ENCODE measurements at regions not wholly inside any gene's neighbourhood (a gene's known extent, or its start where the extent isn't known, plus 50 kb on each side); places are given as distances from the start of the nearest gene placed in this dataset.

DNA sequence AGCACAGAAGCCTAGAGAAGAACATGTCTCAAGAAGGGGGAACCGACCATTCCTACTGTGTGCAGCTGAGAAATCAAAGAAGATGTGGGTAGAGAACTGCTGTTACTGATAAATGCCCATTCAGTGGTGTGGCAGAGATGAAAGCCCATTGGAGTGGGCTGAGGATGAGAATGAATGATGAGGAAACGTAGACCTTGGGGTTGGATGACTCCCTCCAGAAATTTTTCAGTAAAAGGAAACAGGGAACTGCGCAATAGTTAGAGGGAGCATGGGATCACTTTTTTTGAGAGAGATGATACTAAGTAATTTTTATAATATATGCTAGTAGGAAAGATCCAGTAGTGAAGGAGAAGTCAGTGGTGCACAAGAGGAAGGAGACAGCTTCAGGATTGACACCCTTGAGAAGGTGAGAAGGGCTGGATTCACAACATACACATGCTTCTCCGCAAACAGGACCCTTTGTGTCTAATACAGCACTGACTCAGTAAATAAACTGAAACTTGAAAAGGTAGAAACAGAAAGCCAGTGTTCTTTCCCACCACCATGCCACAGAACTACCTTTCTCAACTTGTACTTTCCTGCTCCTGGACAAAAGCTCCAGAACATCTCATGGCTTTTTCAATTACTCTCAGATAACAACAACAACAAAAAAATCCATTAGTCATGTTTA is 104.7 kb upstream of the IL6 start:
- Histone ChIP-seq H3K36me3 (replicated peaks in 1 of 2; ENCODE audit: control insufficient read depth in 1 of 2, insufficient read depth in 2 of 2, low read length in 2 of 2) (no peaks in the 10 kb centered on the region), H3K79me2 (ENCODE audit: insufficient read depth, low read length) (no peaks in the 10 kb centered on the region), H4K20me1 (ENCODE audit: insufficient read depth, low read length) (no peaks in the 10 kb centered on the region), H2AFZ (ENCODE audit: insufficient read depth, low read depth, low read length, poor library complexity, severe bottlenecking) (no peak overlapping the region), H3K4me3 (replicated peaks in 1 of 3; ENCODE audit: low read depth in 2 of 3, low read length in 3 of 3) (no peak overlapping the region), H3K4me2 (replicated peaks; ENCODE audit: extremely low read depth, low read length, poor library complexity, severe bottlenecking) (no peak overlapping the region), H3K27ac (ENCODE audit: low read depth in 1 of 2, low read length in 2 of 2) (no peak overlapping the region), H3K27me3 (ENCODE audit: control insufficient read depth in 2 of 2, insufficient read depth in 2 of 2, low read length in 2 of 2) (peaks cover 0 to 4% of the 10 kb centered on the region in 2 donors), H3K4me1 (ENCODE audit: control insufficient read depth in 1 of 2, insufficient read depth in 2 of 2, low read length in 2 of 2) (no peaks in the 10 kb centered on the region), H3K9ac (ENCODE audit: insufficient read depth, low read length, poor library complexity, severe bottlenecking) (no peak overlapping the region), H3K9me3 (replicated peaks in 1 of 2; ENCODE audit: control insufficient read depth in 1 of 2, insufficient read depth in 1 of 2, low read length in 2 of 2) (peaks cover 4 to 13% of the 10 kb centered on the region in 2 donors)
- peaks cover 4 to 7% (median 5%) of the 10 kb centered on the region in 3 donors for H3K27me3 Mint-ChIP-seq (ENCODE audit: low read depth in 3 of 3)
- DNase-seq = no peak
- intact Hi-C loops (cut with micrococcal nuclease) = no loop called here
- no peaks in the 10 kb centered on the region for H3K36me3 Mint-ChIP-seq
- H3K27ac Mint-ChIP-seq = no peak overlapping the region
- TF ChIP-seq, protein P1, sequence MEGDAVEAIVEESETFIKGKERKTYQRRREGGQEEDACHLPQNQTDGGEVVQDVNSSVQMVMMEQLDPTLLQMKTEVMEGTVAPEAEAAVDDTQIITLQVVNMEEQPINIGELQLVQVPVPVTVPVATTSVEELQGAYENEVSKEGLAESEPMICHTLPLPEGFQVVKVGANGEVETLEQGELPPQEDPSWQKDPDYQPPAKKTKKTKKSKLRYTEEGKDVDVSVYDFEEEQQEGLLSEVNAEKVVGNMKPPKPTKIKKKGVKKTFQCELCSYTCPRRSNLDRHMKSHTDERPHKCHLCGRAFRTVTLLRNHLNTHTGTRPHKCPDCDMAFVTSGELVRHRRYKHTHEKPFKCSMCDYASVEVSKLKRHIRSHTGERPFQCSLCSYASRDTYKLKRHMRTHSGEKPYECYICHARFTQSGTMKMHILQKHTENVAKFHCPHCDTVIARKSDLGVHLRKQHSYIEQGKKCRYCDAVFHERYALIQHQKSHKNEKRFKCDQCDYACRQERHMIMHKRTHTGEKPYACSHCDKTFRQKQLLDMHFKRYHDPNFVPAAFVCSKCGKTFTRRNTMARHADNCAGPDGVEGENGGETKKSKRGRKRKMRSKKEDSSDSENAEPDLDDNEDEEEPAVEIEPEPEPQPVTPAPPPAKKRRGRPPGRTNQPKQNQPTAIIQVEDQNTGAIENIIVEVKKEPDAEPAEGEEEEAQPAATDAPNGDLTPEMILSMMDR (IDR thresholded peaks at IDR 0.05) = no peak
- H3K9me3 Mint-ChIP-seq = peaks cover 3 to 18% (median 13%) of the 10 kb centered on the region in 7 donors
- H3K4me1 Mint-ChIP-seq = no peaks in the 10 kb centered on the region
- 100% methylated on average over 3 of the region's 4 CpGs for WGBS (ENCODE audit: insufficient coverage)
- H3K4me3 Mint-ChIP-seq = no peak overlapping the region

DNA sequence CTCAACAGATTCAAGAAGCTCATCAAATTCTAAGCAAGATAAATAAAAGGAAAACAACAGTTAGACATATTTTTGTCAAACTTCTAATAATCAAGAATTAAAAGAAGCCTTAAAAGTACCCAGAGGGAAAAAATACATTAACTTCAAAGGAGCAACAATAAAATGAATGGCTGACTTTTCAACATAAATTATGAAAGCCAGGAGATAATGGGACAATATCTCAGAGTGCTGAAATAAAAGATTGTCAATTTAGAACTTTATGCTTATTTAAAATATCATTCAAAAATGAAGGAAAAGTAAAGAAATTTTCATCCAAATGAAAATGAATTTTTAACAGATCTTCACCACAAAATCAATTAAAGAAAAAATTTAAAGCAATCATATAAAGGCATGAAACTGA is 108.5 kb upstream of the IL6 start:
- intact Hi-C loops (cut with micrococcal nuclease) = no loop called here
- H3K4me1 Mint-ChIP-seq = no peaks in the 10 kb centered on the region
- Histone ChIP-seq H2AFZ (ENCODE audit: insufficient read depth, low read depth, low read length, poor library complexity, severe bottlenecking) (no peak overlapping the region), H3K79me2 (ENCODE audit: insufficient read depth, low read length) (no peaks in the 10 kb centered on the region), H3K27ac (ENCODE audit: low read depth in 1 of 2, low read length in 2 of 2) (no peak overlapping the region), H3K4me1 (ENCODE audit: control insufficient read depth in 1 of 2, insufficient read depth in 2 of 2, low read length in 2 of 2) (no peaks in the 10 kb centered on the region), H3K27me3 (ENCODE audit: control insufficient read depth in 2 of 2, insufficient read depth in 2 of 2, low read length in 2 of 2) (peaks cover 0 to under 1% of the 10 kb centered on the region in 2 donors), H3K4me2 (replicated peaks; ENCODE audit: extremely low read depth, low read length, poor library complexity, severe bottlenecking) (no peak overlapping the region), H3K9ac (ENCODE audit: insufficient read depth, low read length, poor library complexity, severe bottlenecking) (no peak overlapping the region), H3K36me3 (replicated peaks in 1 of 2; ENCODE audit: control insufficient read depth in 1 of 2, insufficient read depth in 2 of 2, low read length in 2 of 2) (no peaks in the 10 kb centered on the region), H4K20me1 (ENCODE audit: insufficient read depth, low read length) (no peaks in the 10 kb centered on the region), H3K9me3 (replicated peaks in 1 of 2; ENCODE audit: control insufficient read depth in 1 of 2, insufficient read depth in 1 of 2, low read length in 2 of 2) (peaks cover 5 to 13% of the 10 kb centered on the region in 2 donors), H3K4me3 (replicated peaks in 1 of 3; ENCODE audit: low read depth in 2 of 3, low read length in 3 of 3) (no peak overlapping the region)
- H3K4me3 Mint-ChIP-seq = no peak overlapping the region
- DNase-seq = no peak
- H3K36me3 Mint-ChIP-seq = no peaks in the 10 kb centered on the region
- TF ChIP-seq, protein P1 (IDR thresholded peaks at IDR 0.05) = no peak
- H3K27ac Mint-ChIP-seq = no peak overlapping the region
- peaks cover 4% of the 10 kb centered on the region in 3 donors for H3K27me3 Mint-ChIP-seq (ENCODE audit: low read depth in 3 of 3)
- H3K9me3 Mint-ChIP-seq = peaks cover 8 to 24% (median 16%) of the 10 kb centered on the region in 7 donors

Data from CD14-positive monocyte (primary cell).